IMR-90 (cell line): ENCODE measurements at regions not wholly inside any gene's neighbourhood (a gene's known extent, or its start where the extent isn't known, plus 50 kb on each side); places are given as distances from the start of the nearest gene placed in this dataset.

Experiments used
- ATAC-seq: fragments of 200-7000 bp; cut with Tn5 transposase; 2 replicates; pipeline ENCODE4 v1.9.1; 2020; ENCODE audit warnings: low read depth, mild to moderate bottlenecking, moderate library complexity
- BruUV-seq: library from RNA; stranded (reverse); fragments of 400-500 nt; replicated peaks from 2 replicates; lab custom pipeline; 2021; lab: Mats Ljungman, UMichigan
- CTCF ChIA-PET: fragments of 300-600 bp; formaldehyde crosslinking; extraction: SDS; loops from one replicate; lab custom pipeline; 2021; ENCODE audit warnings: antibody characterized with exemption; lab: Yijun Ruan, JAX
- POLR2A ChIA-PET: fragments of 300-600 bp; sonication (Branson Sonifier 250); formaldehyde crosslinking; loops from one replicate; lab custom pipeline; 2022; ENCODE audit warnings: antibody characterized with exemption; ENCODE audit not compliant: unreplicated experiment; lab: Charles Lee
- DNase-seq: peaks from one replicate; pipeline ENCODE4 v3.0.0; 2013
- H2AFZ ChIP-seq: replicated peaks from 2 replicates; pipeline ENCODE3; 2013; ENCODE audit warnings: low read length, mild to moderate bottlenecking; ENCODE audit not compliant: poor library complexity
- H2AK5ac ChIP-seq: 2 replicates; pipeline ENCODE4 v1.6.1; 2013; ENCODE audit warnings: low read depth, low read length, inconsistent platforms
- H2AK9ac ChIP-seq: replicated peaks from 2 replicates; pipeline ENCODE3; 2013; ENCODE audit warnings: mild to moderate bottlenecking, low read depth, low read length, moderate library complexity; ENCODE audit not compliant: poor library complexity
- H2BK120ac ChIP-seq: 2 replicates; pipeline ENCODE4 v1.6.1; 2013; ENCODE audit warnings: low read depth, low read length, inconsistent platforms
- H2BK15ac ChIP-seq: 3 replicates; pipeline ENCODE4 v1.6.1; 2013; ENCODE audit warnings: low read depth, low read length, inconsistent platforms
- H2BK20ac ChIP-seq: 2 replicates; pipeline ENCODE4 v1.6.1; 2013; ENCODE audit warnings: low read depth, mild to moderate bottlenecking, inconsistent platforms, low read length, moderate library complexity
- H2BK5ac ChIP-seq: 2 replicates; pipeline ENCODE4 v1.6.1; 2013; ENCODE audit warnings: mild to moderate bottlenecking, low read depth, low read length, inconsistent platforms; ENCODE audit not compliant: poor library complexity, severe bottlenecking
- H3K14ac ChIP-seq: replicated peaks from 2 replicates; pipeline ENCODE4 v1.6.1; 2013; ENCODE audit warnings: low read depth, low read length, inconsistent platforms
- H3K18ac ChIP-seq: 2 replicates; pipeline ENCODE4 v1.6.1; 2013; ENCODE audit warnings: low read depth, low read length, control low read depth
- H3K23ac ChIP-seq: 2 replicates; pipeline ENCODE4 v1.6.1; 2013; ENCODE audit warnings: low read depth, low read length, inconsistent platforms
- H3K27ac ChIP-seq: 2 replicates; pipeline ENCODE4 v1.5.1; 2013; ENCODE audit warnings: mild to moderate bottlenecking, control low read depth, low read length; ENCODE audit not compliant: insufficient read depth
- H3K27me3 ChIP-seq: 2 replicates; pipeline ENCODE4 v1.6.1; 2013; ENCODE audit warnings: low read length; ENCODE audit not compliant: control insufficient read depth, insufficient read depth
- H3K36me3 ChIP-seq: 2 replicates; pipeline ENCODE4 v1.6.1; 2013; ENCODE audit warnings: low read length, mixed read lengths; ENCODE audit not compliant: control insufficient read depth, insufficient read depth
- H3K4ac ChIP-seq: 2 replicates; pipeline ENCODE4 v1.6.1; 2013; ENCODE audit warnings: low read depth, low read length, inconsistent platforms
- H3K4me1 ChIP-seq: 2 replicates; pipeline ENCODE4 v1.6.1; 2013; ENCODE audit warnings: low read length, mixed read lengths; ENCODE audit not compliant: control insufficient read depth, insufficient read depth
- H3K4me2 ChIP-seq: 2 replicates; pipeline ENCODE4 v1.6.1; 2013; ENCODE audit warnings: low read depth, mild to moderate bottlenecking, control low read depth, low read length, moderate library complexity
- H3K4me3 ChIP-seq: 2 replicates; pipeline ENCODE4 v1.5.1; 2013; ENCODE audit warnings: low read depth, mild to moderate bottlenecking, control low read depth, low read length, moderate library complexity; ENCODE audit not compliant: insufficient read depth
- H3K56ac ChIP-seq: 2 replicates; pipeline ENCODE4 v1.6.1; 2013; ENCODE audit warnings: low read length, inconsistent platforms; ENCODE audit not compliant: insufficient read depth; ENCODE audit errors: extremely low read depth
- H3K79me1 ChIP-seq, 2 experiments: 2 replicates each; pipeline ENCODE4 v1.6.1; 2013; ENCODE audit warnings: low read length in 2 of 2, inconsistent platforms in 1 of 2, low read depth in 1 of 2
- H3K9ac ChIP-seq: 2 replicates; pipeline ENCODE4 v1.6.1; 2013; ENCODE audit warnings: low read depth, low read length, control low read depth
- H3K9me1 ChIP-seq: 2 replicates; pipeline ENCODE4 v1.6.1; 2013; ENCODE audit warnings: low read length, inconsistent platforms; ENCODE audit not compliant: insufficient read depth
- H3K9me3 ChIP-seq: 2 replicates; pipeline ENCODE4 v1.6.1; 2013; ENCODE audit warnings: low read length; ENCODE audit not compliant: control insufficient read depth, insufficient read depth
- H4K20me1 ChIP-seq: 2 replicates; pipeline ENCODE4 v1.6.1; 2013; ENCODE audit warnings: low read length, inconsistent platforms; ENCODE audit not compliant: insufficient read depth
- H4K5ac ChIP-seq: 2 replicates; pipeline ENCODE4 v1.6.1; 2013; ENCODE audit warnings: mild to moderate bottlenecking, low read depth, low read length, control low read depth
- H4K8ac ChIP-seq, 2 experiments: 2 replicates each; pipeline ENCODE4 v1.6.1; 2013; ENCODE audit warnings: low read depth in 2 of 2, low read length in 2 of 2, control low read depth in 1 of 2, inconsistent platforms in 1 of 2
- H4K91ac ChIP-seq: 2 replicates; pipeline ENCODE4 v1.6.1; 2013; ENCODE audit warnings: low read depth, low read length, inconsistent platforms; ENCODE audit not compliant: insufficient read depth
- BHLHE40 ChIP-seq: fragments of 150-350 bp; IDR thresholded peaks from 2 replicates; pipeline ENCODE4 v1.6.1; 2016; ENCODE audit warnings: mild to moderate bottlenecking, low read depth, low read length
- CEBPB ChIP-seq: IDR thresholded peaks from 2 replicates; pipeline ENCODE4 v1.6.1; 2012; ENCODE audit warnings: low read depth, low read length, improper control_type of control experiment
- CHD1 ChIP-seq: IDR thresholded peaks from 2 replicates; pipeline ENCODE4 v1.6.1; 2012; ENCODE audit warnings: low read depth, low read length, improper control_type of control experiment
- ELK1 ChIP-seq: fragments of 150-350 bp; IDR thresholded peaks from 2 replicates; pipeline ENCODE4 v1.6.1; 2016; ENCODE audit warnings: low read depth, mild to moderate bottlenecking, low read length, moderate library complexity, borderline replicate concordance
- FOS ChIP-seq: fragments of 150-350 bp; IDR thresholded peaks from 2 replicates; pipeline ENCODE4 v1.6.1; 2016; ENCODE audit warnings: low read depth, low read length
- MAFK ChIP-seq: IDR thresholded peaks from 2 replicates; pipeline ENCODE4 v1.6.1; 2012; ENCODE audit warnings: low read depth, low read length, improper control_type of control experiment
- MAZ ChIP-seq: IDR thresholded peaks from 2 replicates; pipeline ENCODE4 v1.6.1; 2012; ENCODE audit warnings: low read depth, mild to moderate bottlenecking, low read length, improper control_type of control experiment, moderate library complexity, borderline replicate concordance
- MXI1 ChIP-seq: IDR thresholded peaks from 2 replicates; pipeline ENCODE4 v1.6.1; 2012; ENCODE audit warnings: low read depth, mild to moderate bottlenecking, low read length, moderate library complexity, borderline replicate concordance
- NFE2L2 ChIP-seq: fragments of 150-350 bp; IDR thresholded peaks from 2 replicates; pipeline ENCODE4 v1.6.1; 2016; ENCODE audit warnings: low read depth, mild to moderate bottlenecking, low read length
- POLR2A ChIP-seq: IDR thresholded peaks from 2 replicates; pipeline ENCODE4 v1.6.1; 2012; ENCODE audit warnings: mild to moderate bottlenecking, low read depth, low read length
- RAD21 ChIP-seq: IDR thresholded peaks from 2 replicates; pipeline ENCODE4 v1.6.1; 2012; ENCODE audit warnings: low read length, improper control_type of control experiment
- RCOR1 ChIP-seq: IDR thresholded peaks from 2 replicates; pipeline ENCODE4 v1.6.1; 2012; ENCODE audit warnings: mild to moderate bottlenecking, low read length, improper control_type of control experiment; ENCODE audit not compliant: insufficient replicate concordance
- RFX5 ChIP-seq: IDR thresholded peaks from 2 replicates; pipeline ENCODE4 v1.8.0; 2012; ENCODE audit warnings: low read depth, mild to moderate bottlenecking, low read length, moderate library complexity
- SMC3 ChIP-seq: fragments of 150-350 bp; IDR thresholded peaks from 2 replicates; pipeline ENCODE4 v1.6.1; 2016; ENCODE audit warnings: low read depth, mild to moderate bottlenecking, antibody characterized with exemption, low read length, moderate library complexity
- USF2 ChIP-seq: fragments of 150-350 bp; IDR thresholded peaks from 2 replicates; pipeline ENCODE4 v1.6.1; 2017; ENCODE audit warnings: mild to moderate bottlenecking, antibody characterized with exemption, low read length, low read depth
- WGBS, 2 experiments: methylation state at CpG; one replicate each; pipeline versions ENCODE4 v1.1.5 to v1.1.7; 2013; ENCODE audit warnings: missing lambda C conversion rate in 2 of 2; ENCODE audit not compliant: insufficient read length in 1 of 2; ENCODE audit errors: extremely low coverage in 2 of 2; 5-methylcytosine and 5-hydroxymethylcytosine counted together
- dilution Hi-C: fragments of 300-500 bp; cut with HindIII; formaldehyde crosslinking; loops from one replicate; pipeline ENCODE4 v1.14.3; 2018; ENCODE audit warnings: low sequenced_read_pairs; ENCODE audit not compliant: unreplicated experiment
- in situ Hi-C: fragments of 300-500 bp; cut with MboI; formaldehyde crosslinking; loops from 3 replicates; pipeline ENCODE4 v1.14.3; 2019; ENCODE audit warnings: low sequenced_read_pairs, inconsistent platforms, mixed read lengths
- intact Hi-C: fragments of 100-400 bp; cut with micrococcal nuclease; formaldehyde crosslinking; loops from 2 replicates; pipeline ENCODE4 v1.10.0; 2022
- TF ChIP-seq, protein P1 (sequence below): conservative IDR thresholded peaks from 2 replicates; pipeline ENCODE4 v1.5.1; 2012; ENCODE audit warnings: mild to moderate bottlenecking, low read depth, low read length, improper control_type of control experiment

- dilution Hi-C loops = no loop called here
- ChIA-PET CTCF (interaction anchor here (0.6 to 0.9 kb wide), 2 partner anchors 14 to 123 kb away, joined by 4 to 5 read pairs; no protein-coding TSS in a partner anchor), POLR2A (no interaction called here)
- Histone ChIP-seq H2BK120ac (no peak overlapping the region), H3K9me1 (no peaks in the 10 kb centered on the region), H3K9ac (no peak overlapping the region), H3K9me3 (no peaks in the 10 kb centered on the region), H3K14ac (no peak overlapping the region), H3K4ac (no peak overlapping the region), H3K4me2 (no peak overlapping the region), H2BK5ac (no peak overlapping the region), H2AFZ (no peak overlapping the region), H4K8ac (no peak overlapping the region), H3K79me1 (no peaks in the 10 kb centered on the region), H3K4me1 (no peaks in the 10 kb centered on the region), H3K4me3 (no peak overlapping the region), H4K5ac (no peak overlapping the region), H2AK5ac (no peak overlapping the region), H2BK20ac (no peak overlapping the region), H2BK15ac (no peak overlapping the region), H4K91ac (no peak overlapping the region), H3K27me3 (no peaks in the 10 kb centered on the region), H3K36me3 (no peaks in the 10 kb centered on the region), H3K27ac (no peak overlapping the region), H3K56ac (no peak overlapping the region), H3K18ac (no peak overlapping the region), H4K20me1 (no peaks in the 10 kb centered on the region), H3K23ac (no peak overlapping the region), H2AK9ac (no peak overlapping the region)
- no peak for DNase-seq
- WGBS, 2 experiments = 92% methylated on average over 5 of the region's 22 CpGs; no CpG with 5 or more reads in 1 of the 2 experiments
- no peak for TF ChIP-seq NFE2L2
- TF ChIP-seq FOS = no peak
- no peak for TF ChIP-seq RFX5
- TF ChIP-seq POLR2A = no peak
- no peak for TF ChIP-seq CHD1
- TF ChIP-seq CEBPB = no peak
- TF ChIP-seq, protein P1, sequence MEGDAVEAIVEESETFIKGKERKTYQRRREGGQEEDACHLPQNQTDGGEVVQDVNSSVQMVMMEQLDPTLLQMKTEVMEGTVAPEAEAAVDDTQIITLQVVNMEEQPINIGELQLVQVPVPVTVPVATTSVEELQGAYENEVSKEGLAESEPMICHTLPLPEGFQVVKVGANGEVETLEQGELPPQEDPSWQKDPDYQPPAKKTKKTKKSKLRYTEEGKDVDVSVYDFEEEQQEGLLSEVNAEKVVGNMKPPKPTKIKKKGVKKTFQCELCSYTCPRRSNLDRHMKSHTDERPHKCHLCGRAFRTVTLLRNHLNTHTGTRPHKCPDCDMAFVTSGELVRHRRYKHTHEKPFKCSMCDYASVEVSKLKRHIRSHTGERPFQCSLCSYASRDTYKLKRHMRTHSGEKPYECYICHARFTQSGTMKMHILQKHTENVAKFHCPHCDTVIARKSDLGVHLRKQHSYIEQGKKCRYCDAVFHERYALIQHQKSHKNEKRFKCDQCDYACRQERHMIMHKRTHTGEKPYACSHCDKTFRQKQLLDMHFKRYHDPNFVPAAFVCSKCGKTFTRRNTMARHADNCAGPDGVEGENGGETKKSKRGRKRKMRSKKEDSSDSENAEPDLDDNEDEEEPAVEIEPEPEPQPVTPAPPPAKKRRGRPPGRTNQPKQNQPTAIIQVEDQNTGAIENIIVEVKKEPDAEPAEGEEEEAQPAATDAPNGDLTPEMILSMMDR = no peak
- no peak for TF ChIP-seq RCOR1
- no peak for TF ChIP-seq MAFK
- no peak for TF ChIP-seq MXI1
- TF ChIP-seq ELK1 = no peak
- TF ChIP-seq USF2 = no peak
- TF ChIP-seq SMC3 = no peak
- no peak for TF ChIP-seq BHLHE40
- TF ChIP-seq RAD21 = no peak
- no peak for TF ChIP-seq MAZ
- no peak for ATAC-seq
- BruUV-seq = no TSS peak
- in situ Hi-C loops = no loop called here
- intact Hi-C loops = no loop called here
Measured at GRCh38 chr1:195763146-195763906, 844.9 kb downstream of the KCNT2 start.
